Panc1 (cell line): ENCODE measurements at regions not wholly inside any gene's neighbourhood (a gene's known extent, or its start where the extent isn't known, plus 50 kb on each side); places are given as distances from the start of the nearest gene placed in this dataset.

Experiments used
- ATAC-seq: fragments of 200-7000 bp; cut with Tn5 transposase; 2 replicates; pipeline ENCODE4 v1.9.1; 2020; ENCODE audit warnings: mild to moderate bottlenecking, moderate library complexity
- BruUV-seq: library from RNA; stranded (reverse); fragments of 400-500 nt; replicated peaks from 2 replicates; lab custom pipeline; 2021; lab: Mats Ljungman, UMichigan
- CTCF ChIA-PET: fragments of 300-600 bp; sonication (Branson Sonifier 250); formaldehyde crosslinking; loops from one replicate; lab custom pipeline; 2022; ENCODE audit warnings: antibody characterized with exemption; lab: Charles Lee
- POLR2A ChIA-PET: fragments of 300-600 bp; sonication (Branson Sonifier 250); formaldehyde crosslinking; loops from one replicate; lab custom pipeline; 2022; ENCODE audit warnings: antibody characterized with exemption; lab: Charles Lee
- DNase-seq: peaks from one replicate; pipeline ENCODE4 v3.0.0-alpha.2; 2010; ENCODE audit warnings: low read depth, low spot score
- H3K27ac ChIP-seq: 2 replicates; pipeline ENCODE4 v1.5.1; 2011; ENCODE audit warnings: mild to moderate bottlenecking, low read length, inconsistent platforms
- H3K27me3 ChIP-seq: fragments of 200-500 bp; sonication (Bioruptor generic); 2 replicates; pipeline ENCODE4 v1.6.0; 2014; ENCODE audit warnings: low read length, inconsistent platforms; ENCODE audit not compliant: control insufficient read depth, insufficient read depth
- H3K36me3 ChIP-seq: fragments of 200-500 bp; sonication (Bioruptor generic); 2 replicates; pipeline ENCODE4 v1.5.1; 2014; ENCODE audit warnings: inconsistent platforms, mild to moderate bottlenecking, low read length, moderate library complexity; ENCODE audit not compliant: control insufficient read depth, insufficient read depth
- H3K4me1 ChIP-seq: 2 replicates; pipeline ENCODE4 v1.5.1; 2011; ENCODE audit warnings: inconsistent platforms, mild to moderate bottlenecking, low read length, moderate library complexity; ENCODE audit not compliant: control insufficient read depth, insufficient read depth
- H3K4me3 ChIP-seq, 2 experiments: 2 replicates each; pipeline ENCODE4 v1.5.1; 2011 to 2012; ENCODE audit warnings: low read depth in 2 of 2, low read length in 2 of 2, mild to moderate bottlenecking in 2 of 2, inconsistent platforms in 1 of 2, moderate library complexity in 1 of 2
- H3K9me3 ChIP-seq: fragments of 200-500 bp; sonication (Bioruptor generic); 2 replicates; pipeline ENCODE4 v1.5.1; 2014; ENCODE audit warnings: low read depth, mild to moderate bottlenecking, inconsistent platforms, low read length, moderate library complexity; ENCODE audit not compliant: control insufficient read depth, insufficient read depth
- CTCF ChIP-seq: fragments of 450-650 bp; IDR thresholded peaks from 2 replicates; pipeline ENCODE4 v1.5.1; 2017; ENCODE audit warnings: mild to moderate bottlenecking
- POLR2AphosphoS5 ChIP-seq: IDR thresholded peaks from 2 replicates; pipeline ENCODE4 v1.6.1; 2012; ENCODE audit warnings: mild to moderate bottlenecking, low read depth, low read length, moderate library complexity
- REST ChIP-seq, 2 experiments: IDR thresholded peaks; 2 replicates each; pipeline ENCODE4 v1.6.1; 2011 to 2012; ENCODE audit warnings: low read depth in 2 of 2, control low read depth in 1 of 2, low read length in 1 of 2, mild to moderate bottlenecking in 1 of 2, moderate library complexity in 1 of 2; ENCODE audit not compliant: insufficient read depth in 1 of 2
- SIN3A ChIP-seq: IDR thresholded peaks from 2 replicates; pipeline ENCODE4 v1.6.1; 2012; ENCODE audit warnings: low read depth, mild to moderate bottlenecking, low read length, moderate library complexity, borderline replicate concordance; ENCODE audit not compliant: insufficient read depth
- TCF7L2 ChIP-seq: IDR thresholded peaks from 2 replicates; pipeline ENCODE4 v1.6.1; 2011; ENCODE audit warnings: mild to moderate bottlenecking, low read depth, low read length, inconsistent platforms
- in situ Hi-C: cut with HindIII; loops from 2 replicates; pipeline ENCODE4 v1.10.0; 2016; ENCODE audit warnings: low sequenced_read_pairs, low pct_unique_long_range_greater_than_20kb
- intact Hi-C: fragments of 100-400 bp; cut with micrococcal nuclease; formaldehyde crosslinking; loops from one replicate; pipeline ENCODE4 v1.10.0; 2022; ENCODE audit not compliant: unreplicated experiment

GRCh38 chr7:94294471-94295131 lies 100.1 kb upstream of the COL1A2 start:
- no peak overlapping the region for H3K4me3 ChIP-seq
- intact Hi-C loops, result no loop called here
- in situ Hi-C loops, result no loop called here
- no TSS peak for BruUV-seq
- POLR2A ChIA-PET, result no interaction called here
- H3K9me3 ChIP-seq, result no peaks in the 10 kb centered on the region
- H3K27me3 ChIP-seq, result no peaks in the 10 kb centered on the region
- DNase-seq (no peak), ATAC-seq (no peak)
- CTCF ChIA-PET, result interaction anchor here (3.0 kb wide), 1 partner anchor 100 kb away, joined by 19 read pairs; the partner anchor contains the start of gene COL1A2
- H3K27ac ChIP-seq, result no peak overlapping the region
- TF ChIP-seq TCF7L2 (no peak), CTCF (no peak), REST (IDR thresholded peaks at IDR 0.05; ENCODE audit: insufficient read depth in 1 of 2, low read depth in 2 of 2, low read length in 1 of 2) (no peak), SIN3A (no peak), POLR2AphosphoS5 (no peak)
- H3K4me1 ChIP-seq, result no peaks in the 10 kb centered on the region
- H3K36me3 ChIP-seq, result no peaks in the 10 kb centered on the region

GRCh38 chr7:94295850-94296249 lies 98.8 kb upstream of the COL1A2 start:
- CTCF ChIA-PET, result interaction anchor here (0.6 to 3.0 kb wide), 2 partner anchors 99 to 1342 kb away, joined by 3 to 19 read pairs; partner anchors contain the start of gene COL1A2
- intact Hi-C loops (no loop called here), in situ Hi-C loops (no loop called here)
- no peaks in the 10 kb centered on the region for H3K36me3 ChIP-seq
- H3K27me3 ChIP-seq, result no peaks in the 10 kb centered on the region
- no peak for TF ChIP-seq POLR2AphosphoS5
- TF ChIP-seq CTCF, result peak; percentile 53
- H3K4me1 ChIP-seq, result peaks cover 7% of the 10 kb centered on the region; the same call in 1 of the 2 replicates
- DNase-seq (no peak), ATAC-seq (no peak; the same call in 1 of the 2 replicates)
- no peak overlapping the region for H3K4me3 ChIP-seq
- POLR2A ChIA-PET, result no interaction called here
- H3K27ac ChIP-seq, result no peak overlapping the region
- H3K9me3 ChIP-seq, result no peaks in the 10 kb centered on the region
- BruUV-seq, result no TSS peak
